ENCODE measurements at regions not wholly inside any gene's neighbourhood (a gene's known extent, or its start where the extent isn't known, plus 50 kb on each side); places are given as distances from the start of the nearest gene placed in this dataset.

DNA sequence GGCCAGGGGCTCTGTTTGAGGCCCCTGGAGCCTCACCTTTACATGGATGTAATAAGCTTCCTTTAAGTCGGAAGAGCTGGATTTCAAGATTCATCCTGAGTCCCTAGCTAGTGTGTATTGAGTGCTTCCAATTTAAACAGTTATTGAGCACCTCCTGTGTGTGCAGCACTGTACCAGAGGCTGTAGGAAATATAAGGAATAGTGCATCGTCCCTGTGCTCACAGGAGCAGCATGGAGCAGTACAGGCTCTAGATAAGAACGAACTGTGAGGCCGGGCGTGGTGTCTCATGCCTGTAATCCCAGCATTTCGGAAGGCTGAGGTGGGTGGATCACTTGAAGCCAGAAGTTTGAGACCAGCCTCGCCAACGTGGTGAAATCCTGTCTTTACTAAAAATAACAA, 65.8 kb upstream of the METAP2 start:
- POLR2A ChIA-PET, result no interaction called here
- Histone ChIP-seq H3K4me1 (ENCODE audit: control insufficient read depth in 1 of 2, insufficient read depth in 2 of 2, low read depth in 1 of 2, low read length in 1 of 2) (no peaks in the 10 kb centered on the region), H3K79me2 (ENCODE audit: insufficient read depth) (no peaks in the 10 kb centered on the region), H3K9ac (no peak overlapping the region), H3K27me3 (ENCODE audit: insufficient read depth) (no peaks in the 10 kb centered on the region; the same call in 1 of the 2 replicates), H3K36me3 (replicated peaks in 1 of 2; ENCODE audit: control insufficient read depth in 1 of 2, insufficient read depth in 2 of 2, low read length in 1 of 2) (no peaks in the 10 kb centered on the region), H3K9me2 (no peaks in the 10 kb centered on the region), H3K9me3 (no peaks in the 10 kb centered on the region), H3F3A (replicated peaks; ENCODE audit: insufficient read depth) (no peaks in the 10 kb centered on the region), H4K20me1 (ENCODE audit: insufficient read depth) (no peaks in the 10 kb centered on the region), H2AFZ (ENCODE audit: low read depth) (no peak overlapping the region), H3K4me2 (no peak overlapping the region), H3K27ac (ENCODE audit: low read depth in 2 of 2, low read length in 1 of 2) (no peak overlapping the region), H3K4me3 (ENCODE audit: low read depth in 2 of 2, low read length in 1 of 2) (no peak overlapping the region)
- WGBS (ENCODE audit: low lambda C conversion rate), result 45% methylated on average over 8 of the region's 8 CpGs
- TF ChIP-seq, protein P1, sequence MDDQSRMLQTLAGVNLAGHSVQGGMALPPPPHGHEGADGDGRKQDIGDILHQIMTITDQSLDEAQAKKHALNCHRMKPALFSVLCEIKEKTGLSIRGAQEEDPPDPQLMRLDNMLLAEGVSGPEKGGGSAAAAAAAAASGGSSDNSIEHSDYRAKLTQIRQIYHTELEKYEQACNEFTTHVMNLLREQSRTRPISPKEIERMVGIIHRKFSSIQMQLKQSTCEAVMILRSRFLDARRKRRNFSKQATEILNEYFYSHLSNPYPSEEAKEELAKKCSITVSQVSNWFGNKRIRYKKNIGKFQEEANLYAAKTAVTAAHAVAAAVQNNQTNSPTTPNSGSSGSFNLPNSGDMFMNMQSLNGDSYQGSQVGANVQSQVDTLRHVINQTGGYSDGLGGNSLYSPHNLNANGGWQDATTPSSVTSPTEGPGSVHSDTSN (IDR thresholded peaks at IDR 0.05), result no peak
- no peak for TF ChIP-seq MXI1 (IDR thresholded peaks at IDR 0.05; ENCODE audit: low read depth, low read length)
- no peak for TF ChIP-seq TEAD4 (IDR thresholded peaks at IDR 0.05; ENCODE audit: borderline replicate concordance, insufficient read depth)
- TF ChIP-seq FOXM1 (IDR thresholded peaks at IDR 0.05; ENCODE audit: low read depth), result no peak
- TF ChIP-seq, protein P2, sequence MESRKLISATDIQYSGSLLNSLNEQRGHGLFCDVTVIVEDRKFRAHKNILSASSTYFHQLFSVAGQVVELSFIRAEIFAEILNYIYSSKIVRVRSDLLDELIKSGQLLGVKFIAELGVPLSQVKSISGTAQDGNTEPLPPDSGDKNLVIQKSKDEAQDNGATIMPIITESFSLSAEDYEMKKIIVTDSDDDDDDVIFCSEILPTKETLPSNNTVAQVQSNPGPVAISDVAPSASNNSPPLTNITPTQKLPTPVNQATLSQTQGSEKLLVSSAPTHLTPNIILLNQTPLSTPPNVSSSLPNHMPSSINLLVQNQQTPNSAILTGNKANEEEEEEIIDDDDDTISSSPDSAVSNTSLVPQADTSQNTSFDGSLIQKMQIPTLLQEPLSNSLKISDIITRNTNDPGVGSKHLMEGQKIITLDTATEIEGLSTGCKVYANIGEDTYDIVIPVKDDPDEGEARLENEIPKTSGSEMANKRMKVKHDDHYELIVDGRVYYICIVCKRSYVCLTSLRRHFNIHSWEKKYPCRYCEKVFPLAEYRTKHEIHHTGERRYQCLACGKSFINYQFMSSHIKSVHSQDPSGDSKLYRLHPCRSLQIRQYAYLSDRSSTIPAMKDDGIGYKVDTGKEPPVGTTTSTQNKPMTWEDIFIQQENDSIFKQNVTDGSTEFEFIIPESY (IDR thresholded peaks at IDR 0.05; ENCODE audit: borderline replicate concordance, low read depth), result no peak
- TF ChIP-seq NRF1 (IDR thresholded peaks at IDR 0.05; ENCODE audit: low read depth, low read length), result no peak
- no peak for TF ChIP-seq GATA2 (CRISPR knock-in tag; IDR thresholded peaks at IDR 0.05)
- CTCF ChIA-PET, result no interaction called here
- DNase-seq, result no peak

DNA sequence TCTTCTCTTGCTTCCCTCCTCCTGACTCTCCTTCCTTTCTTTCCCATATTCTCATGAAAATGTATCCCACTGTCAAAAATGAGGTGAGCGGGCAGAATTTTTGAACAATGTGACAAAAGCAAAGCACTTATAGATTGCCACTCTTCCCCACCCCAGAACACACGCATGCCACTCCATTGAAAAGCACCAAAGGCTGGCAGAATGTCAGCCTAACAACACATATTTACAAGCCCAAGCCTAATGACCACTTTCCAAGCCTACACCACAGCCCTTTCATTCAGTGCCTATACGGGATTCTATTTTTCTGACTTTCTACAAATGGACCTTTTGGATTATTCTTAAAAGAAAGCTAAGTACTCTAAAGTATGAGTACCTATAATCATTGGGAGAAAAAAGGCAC, 62.9 kb upstream of the METAP2 start:
- H3K4me2 ChIP-seq, result no peak overlapping the region
- no peak for TF ChIP-seq MEF2A (IDR thresholded peaks at IDR 0.05; ENCODE audit: borderline replicate concordance, low read depth)
- no peak for DNase-seq
- 64% methylated on average over 3 of the region's 3 CpGs for WGBS (ENCODE audit: low lambda C conversion rate)
- no peaks in the 10 kb centered on the region for H3K4me1 ChIP-seq (ENCODE audit: control insufficient read depth in 1 of 2, insufficient read depth in 2 of 2, low read depth in 1 of 2, low read length in 1 of 2)
- no peaks in the 10 kb centered on the region; the same call in 1 of the 2 replicates for H3K27me3 ChIP-seq (ENCODE audit: insufficient read depth)
- H3K36me3 ChIP-seq (replicated peaks in 1 of 2; ENCODE audit: control insufficient read depth in 1 of 2, insufficient read depth in 2 of 2, low read length in 1 of 2), result no peaks in the 10 kb centered on the region
- no peaks in the 10 kb centered on the region for H4K20me1 ChIP-seq (ENCODE audit: insufficient read depth)
- H3K79me2 ChIP-seq (ENCODE audit: insufficient read depth), result no peaks in the 10 kb centered on the region
- no peak overlapping the region for H2AFZ ChIP-seq (ENCODE audit: low read depth)
- H3K27ac ChIP-seq (ENCODE audit: low read depth in 2 of 2, low read length in 1 of 2), result no peak overlapping the region
- no peak overlapping the region for H3K9ac ChIP-seq
- H3K4me3 ChIP-seq (ENCODE audit: low read depth in 2 of 2, low read length in 1 of 2), result no peak overlapping the region
- POLR2A ChIA-PET, result no interaction called here
- no peaks in the 10 kb centered on the region for H3K9me3 ChIP-seq
- H3K9me2 ChIP-seq, result no peaks in the 10 kb centered on the region
- CTCF ChIA-PET, result interaction anchor here (0.7 to 1.0 kb wide), 2 partner anchors 24 to 1576 kb away, joined by 3 read pairs; no protein-coding TSS in a partner anchor
- H3F3A ChIP-seq (replicated peaks; ENCODE audit: insufficient read depth), result no peaks in the 10 kb centered on the region

DNA sequence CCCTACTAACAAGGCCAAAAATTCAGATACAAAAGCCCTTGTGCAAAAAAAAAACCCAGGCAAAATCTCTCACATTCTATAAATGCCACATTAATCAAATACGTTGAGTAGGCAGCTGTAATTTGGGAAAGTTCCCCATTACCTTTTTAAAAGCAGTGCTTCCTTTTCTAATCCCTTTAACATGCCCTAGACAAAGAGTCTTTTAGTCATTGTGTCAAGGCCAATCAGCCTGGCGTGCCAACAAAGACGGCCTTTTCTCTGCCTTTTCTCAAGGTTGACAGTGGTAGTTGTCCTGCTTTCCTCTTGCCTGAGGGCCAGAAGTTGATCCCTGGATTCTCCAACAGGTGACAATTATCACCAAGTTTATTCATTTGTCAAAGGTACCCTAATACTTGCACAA, 62.5 kb upstream of the METAP2 start:
- H3K79me2 ChIP-seq (ENCODE audit: insufficient read depth), result no peaks in the 10 kb centered on the region
- H3K9me2 ChIP-seq, result no peaks in the 10 kb centered on the region
- H3F3A ChIP-seq (replicated peaks; ENCODE audit: insufficient read depth), result no peaks in the 10 kb centered on the region
- no peak for DNase-seq
- H3K4me3 ChIP-seq (ENCODE audit: low read depth in 2 of 2, low read length in 1 of 2), result no peak overlapping the region
- H3K9ac ChIP-seq, result no peak overlapping the region
- no peaks in the 10 kb centered on the region for H3K27me3 ChIP-seq (ENCODE audit: insufficient read depth)
- ChIA-PET CTCF (interaction anchor here (1.0 kb wide), 2 partner anchors 8 to 24 kb away, joined by 3 read pairs; no protein-coding TSS in a partner anchor), POLR2A (no interaction called here)
- no peak overlapping the region for H3K27ac ChIP-seq (ENCODE audit: low read depth in 2 of 2, low read length in 1 of 2)
- TF ChIP-seq, protein P3, sequence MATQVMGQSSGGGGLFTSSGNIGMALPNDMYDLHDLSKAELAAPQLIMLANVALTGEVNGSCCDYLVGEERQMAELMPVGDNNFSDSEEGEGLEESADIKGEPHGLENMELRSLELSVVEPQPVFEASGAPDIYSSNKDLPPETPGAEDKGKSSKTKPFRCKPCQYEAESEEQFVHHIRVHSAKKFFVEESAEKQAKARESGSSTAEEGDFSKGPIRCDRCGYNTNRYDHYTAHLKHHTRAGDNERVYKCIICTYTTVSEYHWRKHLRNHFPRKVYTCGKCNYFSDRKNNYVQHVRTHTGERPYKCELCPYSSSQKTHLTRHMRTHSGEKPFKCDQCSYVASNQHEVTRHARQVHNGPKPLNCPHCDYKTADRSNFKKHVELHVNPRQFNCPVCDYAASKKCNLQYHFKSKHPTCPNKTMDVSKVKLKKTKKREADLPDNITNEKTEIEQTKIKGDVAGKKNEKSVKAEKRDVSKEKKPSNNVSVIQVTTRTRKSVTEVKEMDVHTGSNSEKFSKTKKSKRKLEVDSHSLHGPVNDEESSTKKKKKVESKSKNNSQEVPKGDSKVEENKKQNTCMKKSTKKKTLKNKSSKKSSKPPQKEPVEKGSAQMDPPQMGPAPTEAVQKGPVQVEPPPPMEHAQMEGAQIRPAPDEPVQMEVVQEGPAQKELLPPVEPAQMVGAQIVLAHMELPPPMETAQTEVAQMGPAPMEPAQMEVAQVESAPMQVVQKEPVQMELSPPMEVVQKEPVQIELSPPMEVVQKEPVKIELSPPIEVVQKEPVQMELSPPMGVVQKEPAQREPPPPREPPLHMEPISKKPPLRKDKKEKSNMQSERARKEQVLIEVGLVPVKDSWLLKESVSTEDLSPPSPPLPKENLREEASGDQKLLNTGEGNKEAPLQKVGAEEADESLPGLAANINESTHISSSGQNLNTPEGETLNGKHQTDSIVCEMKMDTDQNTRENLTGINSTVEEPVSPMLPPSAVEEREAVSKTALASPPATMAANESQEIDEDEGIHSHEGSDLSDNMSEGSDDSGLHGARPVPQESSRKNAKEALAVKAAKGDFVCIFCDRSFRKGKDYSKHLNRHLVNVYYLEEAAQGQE (IDR thresholded peaks at IDR 0.05; ENCODE audit: low read depth, low read length), result no peak
- TF ChIP-seq USF1 (IDR thresholded peaks at IDR 0.05; ENCODE audit: borderline replicate concordance, low read depth) (no peak), NFIC (IDR thresholded peaks at IDR 0.05; ENCODE audit: borderline replicate concordance) (no peak), TAF1 (IDR thresholded peaks at IDR 0.05; ENCODE audit: borderline replicate concordance, low read depth, low read length) (no peak), FOXJ3 (CRISPR knock-in tag; IDR thresholded peaks at IDR 0.05) (no peak), FOXM1 (IDR thresholded peaks at IDR 0.05; ENCODE audit: low read depth) (no peak)
- no peaks in the 10 kb centered on the region for H3K36me3 ChIP-seq (replicated peaks in 1 of 2; ENCODE audit: control insufficient read depth in 1 of 2, insufficient read depth in 2 of 2, low read length in 1 of 2)
- no peak overlapping the region for H2AFZ ChIP-seq (ENCODE audit: low read depth)
- H3K4me1 ChIP-seq (ENCODE audit: control insufficient read depth in 1 of 2, insufficient read depth in 2 of 2, low read depth in 1 of 2, low read length in 1 of 2), result no peaks in the 10 kb centered on the region
- no peak overlapping the region for H3K4me2 ChIP-seq
- no peaks in the 10 kb centered on the region for H3K9me3 ChIP-seq
- no peaks in the 10 kb centered on the region for H4K20me1 ChIP-seq (ENCODE audit: insufficient read depth)
- WGBS (ENCODE audit: low lambda C conversion rate), result 60% methylated on average over 3 of the region's 3 CpGs

All from SK-N-SH (cell line).